GM20431 (cell line): ENCODE measurements at regions not wholly inside any gene's neighbourhood (a gene's known extent, or its start where the extent isn't known, plus 50 kb on each side); places are given as distances from the start of the nearest gene placed in this dataset.
"Not testable (repeated sequence)": the region's sequence is repeated elsewhere in the genome, so short reads cannot be mapped to it uniquely, and the experiment has no call there.

Source experiments
- in situ Hi-C: fragments of 300-500 bp; cut with MseI, MboI; formaldehyde crosslinking; loops from one replicate; pipeline ENCODE4 v1.15.0; 2020; ENCODE audit warnings: low sequenced_read_pairs; ENCODE audit not compliant: unreplicated experiment

DNA sequence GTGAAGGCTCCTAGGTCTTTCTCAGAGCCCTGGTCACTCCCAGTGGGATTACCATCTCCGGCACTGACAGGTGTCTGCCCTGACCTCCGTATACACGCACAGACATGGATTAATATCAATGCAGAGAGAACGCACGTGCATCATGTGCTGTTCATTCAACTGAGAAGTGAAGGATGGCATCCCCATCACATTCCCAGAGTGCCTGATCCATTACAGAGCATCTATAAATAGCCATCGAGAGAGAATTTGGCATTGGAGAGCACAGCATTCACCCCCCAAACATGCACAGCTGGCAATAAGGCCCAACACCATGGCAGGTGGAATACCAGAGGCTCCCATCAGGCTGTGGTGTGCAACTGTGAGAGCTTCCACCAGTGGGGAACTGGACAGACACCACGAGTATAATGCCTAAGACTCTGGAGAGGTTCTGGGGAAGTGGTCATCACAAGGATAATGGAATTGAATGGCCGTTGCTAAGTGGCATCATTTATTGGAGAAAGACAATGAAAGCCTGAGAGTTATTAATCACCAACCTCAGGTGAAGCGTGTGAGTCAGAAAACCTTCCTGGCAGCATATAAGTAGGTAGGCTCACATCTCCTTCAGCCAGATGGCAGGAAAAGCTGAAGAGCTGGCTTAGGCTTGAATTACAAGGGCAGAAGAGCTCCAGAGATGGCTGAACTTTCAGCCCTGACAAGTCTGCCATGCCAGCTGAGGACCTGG lies 244.5 kb upstream of the ID2 start:
- in situ Hi-C loops = no loop called here

DNA sequence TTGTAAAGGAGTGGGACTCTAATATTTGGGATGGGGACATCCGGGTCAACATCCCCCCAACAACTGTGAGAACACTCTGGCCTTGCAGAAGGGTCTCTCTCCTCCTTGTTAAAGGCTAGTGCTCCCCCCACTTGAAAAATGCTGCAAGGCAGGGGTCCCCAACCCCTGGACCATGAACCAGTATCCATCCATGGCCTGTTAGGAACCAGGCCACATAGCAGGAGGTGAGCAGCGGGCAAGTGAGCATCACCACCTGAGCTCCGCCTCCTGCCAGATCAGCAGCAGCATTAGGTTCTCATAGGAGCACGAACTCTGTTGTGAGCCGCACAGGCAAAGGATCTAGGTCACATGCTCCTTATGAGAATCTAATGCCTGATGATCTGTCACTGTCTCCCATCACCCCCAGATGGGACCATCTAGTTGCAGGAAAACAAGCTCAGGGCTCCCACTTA lies 243.9 kb upstream of the ID2 start:
- in situ Hi-C loops = no loop called here

DNA sequence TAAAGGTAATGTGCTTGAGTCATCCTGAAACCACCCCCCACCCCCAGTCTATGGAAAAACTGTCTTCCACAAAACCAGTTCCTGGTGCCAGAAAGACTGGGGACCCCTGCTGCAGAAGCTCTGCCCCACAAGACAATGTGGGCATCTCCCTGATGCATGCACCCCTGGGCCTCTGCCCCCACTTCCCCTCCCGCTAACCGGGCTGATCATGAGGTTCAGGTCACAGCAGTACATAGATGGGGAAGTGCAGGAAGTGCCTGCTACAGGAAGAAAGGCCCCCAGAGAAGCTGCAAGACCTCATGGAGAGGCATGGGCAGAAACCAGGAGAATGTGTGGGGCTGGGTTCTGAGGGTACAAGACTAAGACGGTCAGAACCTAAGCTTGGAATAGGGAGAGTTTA lies 243.4 kb upstream of the ID2 start:
- in situ Hi-C loops = no loop called here

DNA sequence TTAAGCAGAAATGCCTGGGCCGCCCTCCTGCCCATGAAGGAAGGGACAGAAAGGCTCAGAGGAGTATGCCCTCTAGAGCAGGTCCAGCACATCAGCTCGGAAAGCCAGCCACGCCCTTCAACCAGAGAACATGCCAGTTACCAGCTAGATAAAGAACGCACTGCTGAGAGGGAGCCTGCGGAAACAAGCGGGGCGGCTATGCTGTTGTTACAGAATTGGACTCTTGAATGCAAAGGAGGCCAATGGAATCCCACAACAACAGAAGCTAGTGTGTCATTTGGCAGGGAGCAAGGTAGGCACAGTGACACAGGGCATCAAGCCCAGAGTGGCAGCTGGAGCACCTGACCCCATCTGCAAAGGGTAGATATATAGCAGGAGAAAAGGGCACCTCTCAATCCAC lies 242.9 kb upstream of the ID2 start:
- in situ Hi-C loops = no loop called here

DNA sequence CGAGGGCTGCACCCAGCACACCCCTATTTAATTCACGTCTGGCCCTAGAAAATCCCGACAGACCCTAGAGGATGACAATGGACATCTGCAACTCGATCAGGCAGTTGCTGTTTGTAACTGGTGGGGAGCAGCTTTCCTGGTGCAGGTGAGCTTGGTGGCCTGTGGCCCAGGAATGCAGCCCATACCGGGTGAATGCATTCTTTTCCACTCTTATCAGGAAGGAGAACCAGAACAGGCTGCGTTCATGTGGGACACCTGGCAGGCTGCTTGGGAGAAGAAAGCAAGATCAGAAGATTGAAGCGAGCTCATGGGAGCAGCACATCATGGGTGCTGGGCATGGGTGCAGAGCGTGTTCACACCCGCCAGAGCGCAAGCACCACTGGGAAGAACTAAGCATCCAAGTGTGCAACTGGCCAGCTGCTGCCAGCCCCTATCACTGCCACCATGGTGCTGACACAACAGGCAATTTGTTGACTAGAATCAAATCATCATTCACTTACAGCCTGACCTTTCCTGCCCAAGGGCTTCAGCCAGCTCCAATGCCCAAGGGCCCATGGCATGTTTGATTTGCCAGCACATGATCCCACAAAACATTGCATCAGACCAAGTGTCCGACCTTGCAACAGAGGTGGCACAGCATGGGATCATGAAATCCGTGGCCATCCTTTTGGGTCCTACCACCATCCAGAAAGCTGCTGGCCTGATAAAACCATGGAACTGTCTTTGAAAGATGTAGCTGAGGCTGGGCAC lies 241.7 kb upstream of the ID2 start:
- in situ Hi-C loops = no loop called here

DNA sequence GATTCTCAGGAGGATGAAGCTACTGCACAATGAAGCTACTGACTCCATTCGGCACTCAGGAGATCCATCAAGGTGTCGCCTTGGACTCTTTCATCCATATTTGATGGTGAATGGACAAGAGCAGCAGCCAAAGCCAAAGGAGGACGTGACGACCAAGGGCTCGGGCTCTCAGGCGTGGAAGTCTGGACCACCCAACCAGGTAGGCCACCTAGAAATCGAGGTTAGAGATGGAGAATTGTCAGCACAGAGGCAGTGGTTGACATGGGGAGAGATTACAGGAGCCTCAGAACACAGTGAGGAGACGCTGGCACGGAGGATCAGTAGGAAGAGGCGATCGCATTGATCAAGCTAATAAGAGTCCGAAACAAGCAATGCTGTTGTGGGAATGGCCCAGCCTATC lies 240.5 kb upstream of the ID2 start:
- in situ Hi-C loops = no loop called here

DNA sequence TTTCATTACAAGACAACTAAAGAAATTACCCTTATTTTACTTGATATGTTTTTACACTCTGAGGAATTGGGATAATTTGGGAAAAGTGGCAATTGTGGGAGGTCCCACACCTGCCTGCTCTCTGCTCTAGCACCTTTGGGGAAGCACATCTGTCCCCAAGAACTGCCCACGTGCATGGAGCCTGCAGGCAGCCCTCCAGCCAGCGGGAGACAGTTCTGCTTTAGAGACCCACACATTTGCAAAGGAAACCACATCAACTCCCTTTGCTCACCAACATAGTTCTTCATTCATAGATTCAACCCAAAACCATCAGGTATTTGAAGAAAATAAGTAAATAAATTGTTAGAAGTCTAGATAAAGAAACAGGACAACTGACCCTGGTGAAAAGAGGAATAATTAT lies 239.9 kb upstream of the ID2 start:
- in situ Hi-C loops = no loop called here

DNA sequence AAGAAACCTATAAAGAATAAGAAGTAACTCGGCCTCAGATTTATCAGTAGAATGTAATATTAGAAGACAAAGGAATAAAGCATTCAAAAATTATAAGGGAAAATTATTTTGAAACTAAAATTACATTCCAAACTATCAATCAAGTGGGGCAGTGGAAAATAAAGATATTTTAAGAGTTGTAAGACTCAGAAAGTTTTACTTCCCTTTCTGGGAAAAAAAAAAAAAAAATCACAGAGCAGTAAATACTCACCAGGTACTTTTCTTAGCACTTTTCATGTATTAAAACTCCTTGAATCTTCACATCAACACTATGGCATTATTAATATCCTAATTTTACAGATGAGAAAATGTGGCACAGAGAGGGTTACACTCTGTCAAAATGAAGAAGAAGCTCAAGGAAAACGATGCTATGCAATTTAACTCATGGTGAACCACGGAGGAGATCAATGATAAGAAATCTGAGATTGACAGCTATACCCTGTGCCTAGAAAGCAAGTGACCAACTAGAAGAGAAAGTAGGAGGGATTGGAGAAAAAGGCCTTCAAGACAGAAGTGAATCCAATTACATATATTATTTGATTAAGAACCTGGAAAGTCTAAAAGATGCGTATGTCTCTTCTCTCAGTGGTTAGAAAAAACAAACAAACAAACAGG lies 238.9 kb upstream of the ID2 start:
- in situ Hi-C loops = no loop called here

DNA sequence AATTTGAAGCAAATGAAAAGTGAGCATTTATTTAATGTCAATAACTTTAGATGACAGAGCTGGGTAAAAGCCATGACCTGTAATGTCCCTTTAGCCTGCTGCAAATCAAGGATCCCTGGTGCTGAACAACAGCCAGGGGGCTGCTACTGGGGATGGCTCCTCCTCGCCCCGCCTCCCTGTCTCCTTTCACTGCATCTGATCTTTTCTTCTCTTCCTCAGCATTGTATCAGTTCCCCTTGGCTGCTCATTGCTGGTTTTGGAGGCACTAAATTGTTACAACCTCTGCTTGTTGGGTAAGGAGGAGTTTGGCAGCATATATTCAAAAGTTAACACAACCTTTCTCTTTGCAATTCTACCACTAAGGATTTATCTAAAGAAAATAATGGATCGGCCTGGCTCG lies 236.3 kb upstream of the ID2 start:
- in situ Hi-C loops = no loop called here

DNA sequence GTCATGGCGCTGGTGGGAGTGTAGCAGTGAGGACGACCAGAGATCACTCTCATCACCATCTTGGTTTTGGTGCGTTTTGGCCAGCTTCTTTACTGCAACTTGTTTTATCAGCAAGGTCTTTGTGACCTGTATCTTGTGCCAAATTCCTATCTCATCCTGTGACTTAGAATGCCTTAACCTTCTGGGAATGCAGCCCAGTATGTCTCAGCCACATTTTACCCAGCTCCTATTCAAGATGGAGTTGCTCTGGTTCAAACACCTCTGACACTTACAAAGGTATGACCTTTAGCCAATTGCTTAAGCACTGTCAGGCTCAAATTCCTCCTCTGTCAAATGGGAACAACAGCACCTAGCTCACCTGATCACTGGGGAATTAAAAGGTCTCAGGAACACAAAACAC lies 235.1 kb upstream of the ID2 start:
- in situ Hi-C loops = not testable (repeated sequence)

DNA sequence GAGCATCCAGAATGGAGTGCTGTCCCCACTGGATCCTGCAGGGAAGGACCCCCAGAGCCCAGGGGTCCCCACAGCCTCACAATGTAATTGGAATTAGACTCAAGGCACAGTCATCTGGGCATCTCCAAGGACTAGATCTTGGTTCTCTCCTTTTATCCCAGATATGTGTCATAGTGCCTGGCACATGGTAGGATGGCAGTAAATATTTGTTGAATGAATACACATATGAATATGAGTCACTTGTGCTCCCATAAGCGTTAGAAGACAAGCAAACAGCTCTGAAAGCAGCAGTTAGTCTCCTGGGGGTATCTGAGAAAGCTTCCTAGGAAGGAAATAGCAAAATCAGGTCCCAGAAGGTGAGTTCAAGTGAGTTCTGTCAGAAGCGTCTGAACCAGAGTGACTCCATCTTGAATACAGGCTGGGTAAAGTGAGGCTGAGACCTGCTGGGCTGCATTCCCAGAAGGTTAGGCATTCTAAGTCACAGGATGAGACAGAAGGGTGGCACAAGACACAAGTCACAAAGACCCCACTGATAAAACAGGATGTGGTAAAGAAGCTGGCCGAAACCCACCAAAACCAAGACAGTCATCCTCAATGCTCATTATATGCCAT lies 234.1 kb upstream of the ID2 start:
- in situ Hi-C loops = no loop called here

DNA sequence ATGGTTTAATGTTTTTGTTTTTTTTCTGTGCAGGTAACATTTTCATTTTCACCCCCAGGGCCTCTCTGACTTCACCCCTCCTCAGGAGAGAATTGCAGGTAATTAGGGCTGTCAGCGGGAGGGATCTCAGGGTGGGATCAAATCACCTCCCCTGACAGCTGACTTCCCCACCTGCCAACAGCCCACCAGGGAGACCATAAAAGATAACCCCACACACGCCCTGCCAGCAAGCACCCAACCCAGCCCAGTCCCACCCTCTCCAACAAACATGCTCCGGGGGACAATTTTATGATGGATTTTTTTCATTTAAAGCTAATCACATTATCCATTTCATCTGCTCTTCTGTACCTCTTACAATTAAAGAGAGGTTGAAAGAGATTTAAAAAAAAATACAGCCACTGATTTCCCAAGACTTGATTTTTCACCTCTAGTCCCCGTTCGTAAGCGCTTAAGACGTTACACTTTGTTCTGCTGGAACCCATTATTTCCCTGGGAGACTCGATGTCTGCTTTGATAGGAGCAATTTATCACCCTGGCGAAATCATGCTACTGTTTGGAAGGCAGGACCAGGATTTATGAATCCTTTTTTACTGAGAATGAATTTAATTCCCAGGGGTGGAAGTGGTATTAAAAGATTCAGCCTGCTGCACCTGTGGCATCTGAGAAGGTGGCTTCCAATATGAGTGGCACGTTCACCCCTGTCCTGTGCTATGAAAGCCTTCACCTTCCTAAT lies 232.9 kb upstream of the ID2 start:
- in situ Hi-C loops = no loop called here

DNA sequence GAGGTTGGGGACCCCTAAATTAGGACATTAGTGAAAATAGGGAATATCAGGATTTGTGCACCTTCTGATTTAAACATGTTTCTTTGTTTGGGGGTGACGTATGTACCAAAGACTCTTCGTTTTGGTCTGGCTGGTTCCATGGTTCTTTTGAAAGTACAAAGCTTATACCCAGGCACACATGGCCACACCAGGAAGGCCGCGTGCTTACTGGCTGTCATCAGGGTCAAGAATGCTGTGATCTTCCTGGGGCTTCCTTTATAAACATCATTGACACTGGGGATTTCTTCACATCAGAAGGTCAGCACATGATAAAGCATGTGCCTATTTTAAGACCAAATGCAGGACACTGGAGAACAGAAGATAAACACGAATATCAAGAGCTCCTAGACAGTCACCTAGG lies 230.6 kb upstream of the ID2 start:
- in situ Hi-C loops = no loop called here

DNA sequence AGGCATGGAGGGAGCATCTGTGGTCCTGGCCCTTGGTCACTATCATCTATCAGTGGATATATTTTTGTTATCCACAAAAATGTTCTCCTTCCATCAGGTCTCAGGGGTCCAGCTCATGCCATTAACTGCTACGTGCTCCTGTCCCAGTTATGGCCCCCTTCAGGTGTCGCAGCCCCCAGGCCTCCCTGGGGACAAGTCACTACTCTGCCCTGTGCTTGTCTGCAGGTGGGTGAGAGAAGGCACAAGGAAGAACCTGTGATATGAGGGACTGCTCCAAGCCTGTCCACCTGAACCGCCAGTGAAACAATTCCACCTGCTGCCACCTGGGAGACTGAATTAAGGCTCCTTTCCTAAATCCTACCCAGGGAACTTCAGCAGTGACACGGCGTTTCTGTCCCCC lies 229.6 kb upstream of the ID2 start:
- in situ Hi-C loops = no loop called here

DNA sequence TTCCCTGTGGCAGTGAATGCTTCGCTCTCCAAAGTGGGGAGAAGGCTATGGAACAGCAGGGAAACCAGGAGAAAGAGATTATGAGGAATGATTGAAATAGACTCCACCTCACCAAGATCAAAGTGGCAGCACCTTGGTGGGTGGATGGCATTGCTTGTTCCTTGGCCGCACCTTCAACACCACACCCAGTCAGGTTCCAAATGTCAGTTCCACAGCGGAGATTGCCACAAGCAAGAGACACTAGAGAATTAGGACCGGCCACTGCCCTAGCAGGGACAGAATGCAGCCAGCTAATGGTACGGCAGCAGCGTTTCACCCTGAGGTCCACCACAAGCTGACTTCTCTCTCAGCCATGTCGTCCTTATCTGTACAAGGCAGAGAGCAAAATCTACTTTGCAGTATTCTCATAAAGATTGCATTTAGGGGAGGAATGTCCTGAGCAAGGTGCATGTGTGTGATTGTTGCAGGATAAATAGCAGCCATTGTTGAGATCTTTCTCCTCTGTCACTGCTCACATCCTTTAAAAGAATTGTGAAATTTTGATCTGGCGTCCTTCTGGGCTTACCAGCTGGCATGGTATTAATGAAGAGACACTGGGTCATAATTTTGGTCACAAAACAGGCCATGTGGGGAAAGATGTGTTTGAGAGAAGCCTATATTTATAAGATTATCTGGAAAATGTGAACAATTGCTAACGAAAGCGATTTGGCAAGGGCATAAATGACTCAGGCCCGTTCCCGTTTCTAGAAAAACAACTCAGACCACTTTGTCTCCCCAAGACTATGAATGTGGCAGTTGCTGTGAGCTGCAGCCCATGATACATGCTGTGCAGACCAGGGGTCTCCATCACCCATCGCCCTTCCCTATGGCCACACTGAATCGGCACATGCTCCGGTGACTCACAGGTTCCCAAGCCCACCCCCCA lies 228.6 kb upstream of the ID2 start:
- in situ Hi-C loops = no loop called here

DNA sequence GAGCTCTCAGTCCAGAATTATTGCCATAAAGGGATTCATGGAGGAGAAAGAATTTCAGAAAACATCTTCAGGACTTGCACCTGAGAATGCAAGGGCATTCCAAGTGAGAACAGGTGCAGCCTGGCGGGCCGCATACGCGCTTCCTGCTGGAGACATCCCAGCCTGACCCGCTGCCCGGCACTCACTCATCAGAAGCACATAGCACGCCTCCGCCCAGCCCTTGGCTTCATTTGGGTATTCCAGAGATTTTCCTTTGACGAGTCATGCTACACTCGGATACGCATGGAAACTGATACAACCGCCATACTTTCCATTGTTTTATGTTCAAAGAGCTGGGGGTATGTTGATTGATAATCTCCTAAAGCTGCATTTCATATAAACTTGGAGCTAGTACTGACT lies 228.0 kb upstream of the ID2 start:
- in situ Hi-C loops = no loop called here

DNA sequence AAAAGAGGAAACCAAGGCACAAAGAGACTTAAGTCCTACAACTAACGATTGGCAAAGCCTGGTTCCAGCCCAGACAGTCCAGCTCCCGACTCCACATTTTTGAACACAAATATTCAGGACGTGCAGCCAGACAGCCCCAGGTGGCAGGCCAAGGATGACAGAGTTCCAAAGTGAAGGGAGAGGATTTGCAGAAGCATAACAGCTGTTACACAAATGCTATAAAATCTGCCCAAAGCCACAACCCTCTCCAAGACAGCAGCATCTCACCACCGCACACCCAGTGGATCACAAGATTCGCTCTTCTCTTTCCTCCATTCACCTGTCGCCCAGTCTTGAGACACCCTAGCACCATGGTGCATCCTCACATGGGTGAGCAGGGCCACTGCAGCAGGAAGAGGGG lies 227.1 kb upstream of the ID2 start:
- in situ Hi-C loops = no loop called here

DNA sequence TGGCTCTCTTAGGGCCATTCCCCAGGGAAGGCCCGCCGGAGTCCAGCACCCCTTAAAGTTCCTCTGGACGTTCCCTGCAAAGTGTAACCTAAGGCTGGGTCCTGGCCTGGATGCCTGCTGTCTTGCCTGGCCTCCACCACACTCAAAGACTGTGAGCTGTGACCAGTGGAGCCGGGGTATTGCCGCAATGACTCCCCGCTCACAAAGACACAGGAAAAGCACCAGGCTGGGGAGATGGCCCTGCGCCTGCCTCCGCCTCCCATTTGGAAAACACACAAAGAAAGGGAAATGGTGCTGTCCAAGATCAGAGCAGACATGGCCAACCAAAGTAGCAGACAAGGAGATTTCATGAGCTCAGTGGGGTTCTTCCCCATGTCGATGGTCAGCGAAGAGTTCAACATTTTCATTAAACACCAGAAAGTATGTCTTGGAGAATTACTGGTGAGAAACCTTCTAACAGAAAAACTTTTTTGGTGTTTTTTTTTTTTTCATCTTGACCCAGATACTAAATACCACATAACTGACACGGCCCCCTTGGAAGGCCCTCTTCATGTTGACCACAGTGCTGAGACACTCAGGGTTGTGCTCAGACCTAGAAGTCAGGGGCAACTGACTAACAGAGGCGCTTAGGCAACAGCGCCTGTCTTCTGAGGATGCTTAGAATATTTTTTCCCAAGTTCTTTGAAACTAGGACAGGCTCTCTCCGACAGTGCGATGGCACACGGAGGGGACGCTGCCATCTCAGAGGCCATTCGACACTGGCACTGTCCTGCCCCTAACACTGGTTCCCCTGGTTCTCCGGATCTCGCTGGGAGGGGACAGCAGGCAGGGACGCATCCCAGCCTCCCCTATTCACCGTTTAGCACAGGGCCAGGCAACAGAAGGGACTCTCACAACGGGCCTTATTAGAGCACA lies 226.4 kb upstream of the ID2 start:
- in situ Hi-C loops = no loop called here
